HG03565 (cell line): ENCODE measurements at regions not wholly inside any gene's neighbourhood (a gene's known extent, or its start where the extent isn't known, plus 50 kb on each side); places are given as distances from the start of the nearest gene placed in this dataset.

ENCODE experiments used
- ATAC-seq: cut with Tn5 transposase; IDR thresholded peaks from one replicate; pipeline ENCODE4 v1.9.1; 2021; ENCODE audit warnings: mild to moderate bottlenecking, moderate library complexity; ENCODE audit not compliant: unreplicated experiment

DNA sequence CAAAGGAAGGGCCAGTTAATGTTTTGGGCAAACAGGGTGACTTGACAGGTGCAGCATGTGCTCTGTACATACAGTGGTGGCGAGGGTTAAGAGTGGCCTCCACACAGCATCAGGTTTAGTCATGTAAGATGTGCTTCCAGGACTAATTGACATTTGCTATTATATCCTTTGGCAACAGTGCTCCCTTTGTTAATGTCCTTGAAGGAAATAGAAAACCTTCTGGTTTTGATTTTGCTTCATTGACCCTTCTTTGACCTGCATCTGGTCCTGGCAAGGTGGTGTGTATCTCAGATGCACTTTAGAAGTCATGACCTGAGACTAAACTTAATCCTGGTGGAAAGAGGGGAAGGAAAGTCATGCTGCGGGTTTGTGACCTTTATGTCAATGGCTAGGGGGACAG is 440.0 kb downstream of the ENC1 start:
- no peak for ATAC-seq

DNA sequence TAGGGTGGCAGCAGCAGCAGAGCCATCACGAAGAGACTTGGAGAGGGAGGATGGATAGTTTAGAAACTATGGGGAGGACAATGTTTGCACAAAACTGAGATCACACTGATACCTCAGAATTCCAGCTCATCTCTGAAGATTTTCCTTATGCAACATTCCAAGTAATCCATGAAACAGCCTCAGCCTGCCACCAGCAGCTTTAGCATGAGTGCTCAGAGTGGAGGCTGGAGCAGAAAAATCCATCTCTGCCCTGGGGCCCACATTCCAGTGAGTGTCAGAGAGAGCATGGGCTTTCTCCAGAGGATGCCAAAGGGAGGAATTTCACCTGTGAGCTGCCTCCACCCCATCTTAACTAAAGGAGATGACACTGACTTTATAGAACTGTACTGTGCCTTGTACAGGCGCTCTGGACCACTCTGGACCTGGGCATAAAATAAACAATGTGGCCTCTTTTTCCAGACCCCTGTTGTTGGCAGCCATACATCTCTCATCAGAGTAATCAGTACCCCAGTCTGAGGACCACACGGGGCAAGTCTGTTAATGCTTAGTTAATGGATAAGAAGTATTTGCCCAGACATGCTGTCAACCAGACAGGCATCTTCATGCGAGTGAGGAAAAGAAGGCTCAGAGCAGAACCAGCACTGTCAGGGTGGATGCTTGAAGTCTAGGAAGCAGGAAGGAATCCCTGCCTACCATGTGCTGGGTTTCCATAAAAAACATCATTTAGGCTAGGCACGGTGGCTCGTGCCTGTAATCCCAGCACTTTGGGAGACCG is 440.9 kb downstream of the ENC1 start:
- ATAC-seq = no peak

DNA sequence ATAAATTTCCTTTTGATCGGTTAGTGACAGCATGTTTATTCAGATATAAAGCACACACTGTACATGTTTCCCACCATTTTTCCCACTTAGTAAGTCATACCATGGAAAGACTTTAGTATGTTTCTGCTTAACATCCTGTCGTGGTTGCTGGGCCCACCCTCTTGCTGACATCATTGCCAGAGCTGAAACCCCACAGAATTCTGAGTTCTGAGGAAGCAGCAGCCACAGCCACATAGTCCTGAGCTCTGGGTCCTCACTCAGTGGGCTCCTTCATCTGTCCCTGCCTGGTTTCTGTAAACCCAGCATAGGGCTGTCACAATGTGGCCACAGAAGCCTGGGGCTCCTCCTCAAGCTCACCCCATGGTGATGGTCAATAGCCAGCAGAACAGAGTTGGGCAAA is 441.5 kb downstream of the ENC1 start:
- no peak for ATAC-seq

DNA sequence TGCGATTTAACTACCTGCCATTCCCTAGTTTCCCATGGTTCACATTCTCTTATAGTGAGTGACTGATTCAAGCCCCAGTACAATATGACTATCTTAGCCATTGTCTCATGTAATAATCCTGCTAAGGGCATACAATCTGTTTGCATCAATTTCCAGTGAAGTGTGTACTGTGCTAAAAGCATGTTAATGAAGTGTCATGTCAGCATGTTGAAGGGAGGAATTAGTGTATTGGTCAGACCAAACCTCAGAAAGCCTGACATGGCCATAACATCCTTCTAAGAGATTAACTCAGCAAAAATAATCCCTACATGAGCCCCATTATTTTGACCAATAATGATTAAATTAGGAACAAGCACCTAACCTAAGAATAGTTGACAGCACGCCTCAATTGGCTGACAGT is 442.4 kb downstream of the ENC1 start:
- no peak for ATAC-seq

DNA sequence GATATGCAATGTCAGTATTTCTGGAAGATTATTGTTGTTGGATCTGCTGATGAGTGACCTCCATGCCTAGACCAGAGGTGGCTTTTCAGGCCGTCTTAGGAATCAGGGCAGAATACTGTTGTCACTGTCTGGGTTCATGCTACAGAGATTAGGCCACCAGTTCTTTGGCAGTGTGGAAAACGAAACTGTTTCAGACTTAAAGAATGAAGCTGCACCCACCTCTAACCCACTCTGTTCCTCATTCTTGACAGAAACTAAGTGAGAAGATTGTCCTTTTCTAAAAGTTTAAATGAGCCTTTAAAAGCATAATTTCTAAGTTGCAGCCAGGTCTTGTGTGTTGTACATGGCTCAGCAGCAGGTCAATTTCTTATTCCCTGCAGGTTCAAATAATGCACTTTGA is 444.3 kb downstream of the ENC1 start:
- no peak for ATAC-seq

DNA sequence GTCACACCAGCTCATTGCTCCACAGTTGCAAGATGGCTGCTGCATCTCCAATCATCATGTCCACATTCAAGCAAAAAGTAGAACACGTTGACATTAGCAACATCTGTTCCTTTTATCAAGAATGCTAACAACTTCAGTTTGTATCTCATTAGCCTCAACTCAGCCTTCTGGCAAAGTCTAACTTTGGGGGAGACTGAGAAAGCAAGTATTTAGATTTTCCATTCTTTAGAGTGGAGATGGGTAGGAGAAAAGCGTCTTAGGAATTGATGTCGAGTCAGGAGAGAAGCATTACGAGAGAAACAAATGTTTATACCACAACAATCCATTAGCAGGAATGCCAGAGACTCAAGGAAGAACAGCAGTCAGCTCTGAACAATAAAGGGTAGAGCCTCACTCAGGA is 446.3 kb downstream of the ENC1 start:
- ATAC-seq = no peak

DNA sequence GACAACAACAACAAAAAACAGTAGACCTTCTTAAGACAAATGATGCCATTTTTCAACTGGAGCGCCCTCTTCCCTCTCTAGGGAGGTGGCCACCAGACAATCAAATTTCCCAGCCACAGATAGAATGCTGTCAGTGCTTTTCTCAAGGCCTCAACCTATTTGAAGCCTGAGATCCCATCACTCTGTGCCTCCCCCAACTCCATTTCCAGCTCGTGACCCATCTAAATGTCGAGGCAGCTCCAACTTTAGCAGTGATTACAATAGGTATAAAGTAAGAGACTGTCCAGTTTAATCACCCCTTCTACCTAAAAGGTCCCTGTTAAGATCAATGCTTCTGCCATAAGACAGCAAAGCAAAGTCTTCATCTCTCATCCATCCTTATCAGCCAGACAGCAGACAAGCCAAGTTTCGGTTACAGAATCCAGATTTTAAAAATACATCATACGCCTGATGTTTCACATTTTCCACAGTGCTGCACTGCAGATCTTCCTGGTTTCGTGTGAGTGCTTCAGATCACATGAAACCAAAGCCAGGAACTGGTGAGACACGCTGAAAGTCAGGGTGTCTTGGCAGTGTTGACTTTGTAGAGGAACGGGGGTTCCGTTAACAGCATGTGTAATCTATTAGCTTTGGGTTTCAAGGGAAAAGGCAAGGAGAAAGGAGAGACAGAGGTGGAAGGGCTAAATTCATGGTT is 447.8 kb downstream of the ENC1 start:
- no peak for ATAC-seq

DNA sequence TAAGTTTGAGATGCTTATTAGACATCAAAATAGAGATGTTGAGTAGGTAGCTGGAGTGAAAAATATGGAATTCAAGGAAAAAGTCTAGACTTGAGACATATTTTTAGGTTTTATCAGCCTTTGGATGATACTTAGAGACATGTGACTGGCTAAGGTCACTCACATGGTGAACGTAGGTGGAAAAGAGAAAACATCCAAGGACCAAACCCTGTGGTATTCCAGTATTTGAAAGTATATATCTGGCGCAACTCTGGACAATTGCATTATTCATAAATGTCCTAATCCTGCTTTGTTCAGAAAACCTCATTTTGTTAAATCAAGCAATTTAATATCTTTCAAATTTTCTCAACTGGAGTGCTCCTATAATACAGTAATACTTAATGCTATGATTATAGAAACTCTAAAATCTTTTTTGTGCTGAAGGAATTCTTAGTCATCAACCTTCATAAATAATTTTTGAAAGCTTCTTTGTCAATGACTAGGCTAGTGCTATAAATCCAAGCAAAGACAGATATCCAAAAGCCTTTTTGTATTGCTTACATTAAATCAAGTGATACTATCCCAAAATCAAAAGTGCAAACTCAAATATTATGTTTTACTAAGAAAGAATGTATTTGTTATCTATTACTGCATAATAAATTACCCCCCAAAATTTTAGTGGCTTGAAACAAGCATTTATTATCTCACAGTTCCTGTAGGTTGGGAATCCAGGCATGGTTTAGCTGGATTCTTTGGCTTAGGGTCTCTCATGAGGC is 452.0 kb downstream of the ENC1 start:
- no peak for ATAC-seq

DNA sequence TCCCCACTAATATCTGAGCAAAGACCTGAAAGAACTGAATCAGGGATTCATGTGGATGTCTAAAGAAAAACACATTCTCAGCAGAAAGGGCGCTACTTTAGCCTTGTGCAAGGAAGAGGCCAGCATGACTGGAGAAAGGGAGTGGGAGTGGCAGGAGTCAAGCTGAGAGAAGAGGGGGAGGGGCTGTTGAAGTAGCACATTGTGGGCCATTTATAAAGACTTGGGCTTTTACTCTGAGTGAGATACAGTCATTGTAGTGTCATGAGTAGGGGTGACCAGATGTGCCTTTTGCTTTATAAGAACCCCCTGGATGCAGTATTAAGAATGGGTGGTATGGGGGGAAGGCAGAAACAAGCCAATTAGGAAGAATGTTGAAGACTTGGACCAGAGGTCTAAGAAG is 452.8 kb downstream of the ENC1 start:
- ATAC-seq = no peak

DNA sequence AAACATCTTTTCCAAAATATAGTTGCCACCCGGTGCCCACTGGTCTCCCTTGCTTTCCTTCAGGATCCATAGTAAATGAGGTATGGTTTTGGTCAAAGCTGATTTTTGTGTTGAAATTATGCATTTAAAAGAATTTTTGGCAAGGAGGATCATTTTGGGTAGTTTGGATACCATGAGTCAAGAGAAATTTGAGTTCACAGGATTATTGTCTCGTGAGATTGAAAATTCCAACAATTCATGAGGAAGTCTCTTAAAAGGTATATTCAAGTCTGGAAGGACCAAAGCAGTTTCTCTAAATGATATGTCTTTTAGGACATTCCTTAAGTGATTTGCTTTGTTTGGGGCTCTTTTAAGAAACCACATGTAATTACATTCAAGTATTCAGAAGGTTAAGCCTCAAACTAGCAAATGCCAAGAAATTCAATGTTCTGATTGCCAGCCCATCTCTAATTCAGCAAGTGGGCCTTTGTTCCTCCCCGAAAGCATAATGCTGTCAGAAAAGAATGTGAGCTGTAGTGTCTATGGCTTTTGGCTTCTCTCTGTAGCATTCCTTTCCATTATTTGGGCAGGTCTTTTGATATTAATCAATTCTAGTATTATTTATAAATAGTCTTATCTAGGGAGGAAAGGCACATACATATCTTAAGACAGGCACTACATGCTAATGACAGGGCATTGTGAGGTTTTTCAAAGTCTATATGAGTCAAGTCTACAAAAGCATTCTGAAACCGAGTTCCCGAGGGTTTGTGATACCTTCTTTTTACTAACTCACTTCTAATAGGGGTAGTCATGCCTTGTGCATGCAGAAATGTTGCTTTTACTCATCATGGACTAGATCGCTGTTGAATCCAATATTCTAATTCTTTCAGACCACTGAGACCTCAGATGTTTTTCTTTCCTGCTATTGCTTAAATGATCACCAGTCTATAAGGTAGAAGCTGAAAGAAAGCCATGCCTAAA is 453.9 kb downstream of the ENC1 start:
- no peak for ATAC-seq

DNA sequence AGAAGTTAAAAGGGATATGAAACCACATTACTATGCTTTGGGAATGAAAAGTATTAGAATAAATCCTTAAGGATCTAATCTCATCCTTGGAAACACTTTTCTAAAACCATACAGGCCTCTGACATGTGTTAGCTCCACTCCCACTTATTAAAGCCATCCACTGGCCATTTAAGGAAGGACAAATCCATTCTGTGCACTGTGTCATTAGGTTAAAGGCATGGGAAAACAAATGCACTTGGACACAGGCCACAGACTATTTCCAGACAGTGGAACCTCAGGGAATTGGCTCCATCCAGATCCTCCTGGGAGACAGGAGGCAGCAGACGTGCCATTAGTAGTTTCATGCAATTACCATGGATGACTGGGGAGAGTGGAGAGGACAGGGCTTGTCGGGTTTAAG is 454.9 kb downstream of the ENC1 start:
- no peak for ATAC-seq

DNA sequence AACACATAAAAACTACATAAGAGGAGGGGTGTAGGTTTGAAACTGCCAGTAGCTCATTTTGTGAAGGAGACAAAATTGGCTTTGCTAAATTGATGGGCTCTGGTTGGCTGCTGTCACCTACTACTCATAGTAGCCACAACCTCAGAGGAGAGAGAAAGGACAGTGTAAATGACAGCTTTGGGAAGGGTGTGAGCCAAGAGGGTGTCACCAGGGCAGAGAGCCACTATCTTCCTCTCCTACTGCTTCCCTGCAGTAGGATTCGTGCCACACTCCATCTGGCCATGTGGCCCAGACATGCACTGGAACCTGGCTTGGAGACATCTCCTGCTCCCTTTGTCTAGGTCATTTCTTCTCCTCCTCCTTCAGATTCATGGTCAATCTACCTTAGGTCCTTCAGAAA is 455.9 kb downstream of the ENC1 start:
- no peak for ATAC-seq

DNA sequence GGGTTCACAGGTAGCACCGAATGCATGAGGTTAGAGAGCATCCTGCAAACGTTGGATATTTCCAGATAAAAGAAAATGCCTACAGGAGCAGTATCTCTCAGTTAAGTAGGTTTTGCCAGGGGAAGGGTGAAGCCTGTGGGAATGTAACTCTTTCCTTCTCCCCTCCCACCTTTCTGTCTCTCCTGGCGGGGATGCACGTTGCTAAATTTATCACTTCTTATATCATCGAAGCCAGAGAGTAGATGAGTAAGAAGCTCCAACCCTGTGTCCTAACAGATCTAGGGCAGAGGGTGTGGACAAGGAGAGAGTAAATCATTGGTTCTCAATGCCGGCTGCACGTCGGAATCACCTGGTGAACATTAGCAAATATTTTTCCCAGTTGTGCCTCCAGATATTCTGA is 457.5 kb downstream of the ENC1 start:
- ATAC-seq = no peak

DNA sequence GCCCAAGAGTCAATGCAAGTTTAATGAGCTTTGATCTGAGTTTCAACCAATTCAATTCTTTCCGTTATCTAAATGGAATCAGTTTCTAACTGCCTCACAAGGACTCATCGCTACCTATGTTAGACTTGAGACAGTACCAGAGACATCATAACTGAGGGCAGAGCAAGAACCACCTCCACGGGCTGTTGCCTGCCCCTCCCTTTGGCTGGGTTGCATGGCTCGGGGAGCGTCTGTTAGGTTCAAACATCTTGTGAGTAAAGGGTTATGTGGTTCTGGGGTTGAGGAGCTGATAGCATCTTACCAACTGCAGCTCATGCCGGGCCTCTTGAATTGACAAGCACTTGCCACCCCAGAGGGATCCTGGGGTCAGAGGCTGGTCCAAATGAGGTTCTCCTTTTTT is 457.9 kb downstream of the ENC1 start:
- ATAC-seq = no peak

DNA sequence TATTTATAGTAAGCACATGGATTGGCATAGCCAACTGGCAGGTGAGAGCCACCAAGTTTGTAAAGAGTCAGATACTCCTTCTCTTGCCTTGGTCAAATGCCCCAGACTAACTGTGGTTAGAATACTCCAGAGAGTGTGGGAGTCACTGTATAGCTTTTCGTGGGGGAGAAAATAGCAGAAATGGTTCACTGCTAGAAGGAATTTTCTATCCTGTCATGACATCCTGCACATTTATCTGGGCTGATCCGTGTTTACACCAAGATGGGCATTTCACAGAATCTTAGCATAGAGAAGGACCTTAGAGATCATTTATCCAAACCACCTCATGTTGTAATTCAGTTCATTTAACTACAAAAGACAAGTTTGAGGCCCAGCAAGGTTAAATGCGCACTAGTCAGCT is 460.8 kb downstream of the ENC1 start:
- ATAC-seq = no peak

DNA sequence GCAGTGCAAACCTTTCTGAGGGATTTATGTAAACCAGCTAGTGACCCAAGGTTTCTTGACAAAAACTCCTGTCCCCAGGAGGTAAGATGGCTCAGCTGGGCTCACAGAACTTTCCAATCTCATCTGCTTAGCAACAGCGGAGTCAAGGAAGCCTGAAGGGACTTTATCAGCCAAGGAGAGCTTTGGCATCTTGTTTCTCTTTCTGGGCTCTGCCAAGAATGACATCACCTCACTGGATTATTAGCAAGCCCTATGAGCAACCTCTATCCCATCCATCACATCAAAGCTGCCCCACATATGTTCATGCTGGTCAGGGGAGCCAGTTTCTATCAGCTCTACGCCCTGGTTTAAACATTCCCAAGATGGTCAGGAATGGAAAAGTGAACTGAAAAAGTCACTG is 461.3 kb downstream of the ENC1 start:
- no peak for ATAC-seq

DNA sequence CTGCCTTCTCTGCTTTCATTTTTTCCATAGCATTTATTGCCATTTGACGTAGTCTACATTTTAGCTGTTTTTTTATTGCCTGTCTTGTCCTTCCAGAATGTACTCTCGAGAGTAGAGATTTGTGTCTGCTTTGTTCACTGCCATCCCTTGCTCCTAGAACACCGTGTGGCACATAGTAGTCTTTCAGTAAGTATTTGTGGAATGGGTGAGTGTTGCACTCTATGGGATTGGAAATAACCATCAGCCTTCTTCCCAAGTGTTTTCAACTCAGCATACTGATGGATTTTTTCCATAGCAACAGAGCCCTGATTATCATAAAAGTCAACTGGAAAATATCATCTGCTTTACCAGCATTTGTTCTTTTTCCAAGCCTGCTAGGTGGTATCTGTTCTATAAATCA is 462.6 kb downstream of the ENC1 start:
- no peak for ATAC-seq

DNA sequence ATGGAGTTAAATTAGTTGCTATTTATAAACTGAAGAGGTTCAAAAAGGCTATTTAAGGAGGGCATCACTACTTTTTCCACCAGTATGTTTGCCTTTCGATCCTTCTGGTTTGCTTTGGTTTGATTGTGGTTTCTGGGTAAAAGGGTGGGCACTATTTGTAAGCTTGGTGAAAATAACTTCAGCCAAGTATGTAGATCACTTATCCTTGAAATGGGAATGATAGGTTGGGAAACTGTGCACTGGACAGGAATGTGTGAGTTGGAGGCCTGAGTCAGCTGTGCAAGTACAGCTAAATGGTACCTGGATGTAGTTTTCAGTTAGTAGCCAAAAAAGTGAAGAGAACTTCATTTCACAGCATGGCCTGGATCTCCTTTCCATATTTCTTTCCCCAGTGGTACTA is 466.2 kb downstream of the ENC1 start:
- ATAC-seq = no peak

DNA sequence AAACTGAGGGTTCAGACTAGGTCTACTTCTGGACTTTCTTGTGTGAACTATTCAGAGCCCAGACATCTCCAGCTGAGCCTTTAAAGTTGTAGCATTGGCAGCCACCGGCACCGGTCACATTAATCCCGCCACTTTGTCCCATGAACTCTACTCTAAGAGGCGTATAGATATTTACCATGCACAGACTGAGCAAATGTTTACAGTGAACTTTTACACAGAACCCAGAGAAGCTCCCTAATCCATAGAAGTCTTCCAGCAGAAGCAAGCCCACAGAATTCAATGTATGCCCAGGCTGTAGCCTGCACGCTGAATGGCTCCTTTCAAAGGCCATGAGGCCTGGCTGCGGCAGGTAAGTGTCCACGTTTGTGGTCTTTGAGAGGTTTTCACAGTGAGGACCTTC is 466.9 kb downstream of the ENC1 start:
- no peak for ATAC-seq

DNA sequence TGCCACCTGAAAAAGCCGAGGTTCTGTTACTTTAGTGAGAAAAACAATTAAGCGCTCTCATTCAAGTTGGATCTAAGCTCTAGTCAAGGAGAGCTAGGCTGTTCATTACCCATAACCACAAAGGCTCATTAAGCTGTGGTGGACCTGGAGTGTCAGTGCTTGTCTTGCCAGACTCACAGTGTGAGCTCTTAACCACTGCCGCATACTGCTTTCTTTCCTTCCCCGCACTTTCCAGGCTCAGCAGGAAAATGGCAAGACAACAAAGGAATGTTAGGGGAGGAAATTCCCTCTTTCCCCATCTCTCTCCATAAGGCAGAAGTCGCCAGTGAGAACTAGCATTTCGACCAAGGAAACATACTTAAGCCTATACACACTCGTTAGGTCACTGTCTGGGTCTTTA is 467.3 kb downstream of the ENC1 start:
- no peak for ATAC-seq

DNA sequence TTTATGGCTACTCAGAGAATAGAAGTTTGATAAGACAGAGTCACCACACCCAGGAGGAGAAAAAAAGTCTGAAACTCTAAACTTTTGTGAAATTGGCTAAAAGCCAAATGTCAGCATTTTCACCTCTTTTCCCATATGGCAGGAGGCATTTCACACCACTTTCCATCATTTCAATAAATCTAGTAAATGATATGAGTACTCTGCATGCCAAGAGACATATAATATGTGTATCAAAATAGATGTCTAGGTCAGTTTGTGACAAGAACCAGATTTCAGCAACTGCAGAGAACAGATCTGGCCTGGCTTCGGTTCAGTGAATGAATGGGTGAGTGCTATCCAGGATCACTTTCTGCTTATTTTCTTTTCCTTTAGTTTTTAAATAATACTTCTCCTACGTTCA is 470.8 kb downstream of the ENC1 start:
- ATAC-seq = no peak
